Uterus (tissue), 3 donors: ENCODE measurements at regions not wholly inside any gene's neighbourhood (a gene's known extent, or its start where the extent isn't known, plus 50 kb on each side); places are given as distances from the start of the nearest gene placed in this dataset.
"Not testable (repeated sequence)": the region's sequence is repeated elsewhere in the genome, so short reads cannot be mapped to it uniquely, and the experiment has no call there.

Experiments
- DNase-seq, 2 donors: peaks; one replicate each; pipeline ENCODE4 v3.0.0-alpha.2; 2019 to 2020
- H3K27ac ChIP-seq, 2 donors: fragments of 200-600 bp; sonication (generic); 1 replicate in 1 of 2; 2 replicates in 1 of 2; pipeline ENCODE4 v1.5.1; 2016 to 2018
- H3K27me3 ChIP-seq, 2 donors: fragments of 200-600 bp; sonication (generic); one replicate each; pipeline ENCODE4 v1.5.1; 2018 to 2019; ENCODE audit warnings: control low read depth in 1 of 2
- H3K36me3 ChIP-seq, 2 donors: fragments of 200-600 bp; sonication (generic); one replicate each; pipeline ENCODE4 v1.5.1; 2019; ENCODE audit warnings: control low read depth in 1 of 2
- H3K4me1 ChIP-seq, 2 donors: fragments of 200-600 bp; sonication (generic); one replicate each; pipeline ENCODE4 v1.5.1; 2018 to 2019; ENCODE audit warnings: control low read depth in 1 of 2
- H3K4me3 ChIP-seq, 2 donors: fragments of 200-600 bp; sonication (generic); 1 replicate in 1 of 2; 2 replicates in 1 of 2; pipeline ENCODE4 v1.5.1; 2018 to 2019; ENCODE audit warnings: mild to moderate bottlenecking in 1 of 2
- H3K9me3 ChIP-seq, 2 donors: fragments of 200-600 bp; sonication (generic); one replicate each; pipeline ENCODE4 v1.5.1; 2019; ENCODE audit warnings: control low read depth in 1 of 2
- CTCF ChIP-seq, 4 experiments: fragments of 200-600 bp in 2 of 4; fragments of 450-650 bp in 2 of 4; sonication (generic) in 2 of 4; IDR thresholded peaks; one replicate each; pipeline ENCODE4 v1.5.1; 2016 to 2019; ENCODE audit warnings: antibody characterized with exemption in 4 of 4, mild to moderate bottlenecking in 2 of 4, moderate library complexity in 1 of 4
- POLR2A ChIP-seq, 2 donors: fragments of 450-650 bp; IDR thresholded peaks; one replicate each; pipeline ENCODE4 v1.6.1; 2016; ENCODE audit warnings: antibody characterized with exemption in 2 of 2, mild to moderate bottlenecking in 1 of 2, moderate library complexity in 1 of 2
- intact Hi-C: fragments of 100-400 bp; cut with DNase I; formaldehyde crosslinking; loops from one replicate; pipeline ENCODE4 v1.15.1; 2023; ENCODE audit warnings: low total_unique reads
- donor health status: DM: yes; HTN: yes; CAD: no.

GRCh38 chr13:37163641-37164265, 58.3 kb upstream of the CSNK1A1L start:
- no peak overlapping the region for H3K27ac ChIP-seq
- H3K9me3 ChIP-seq = peaks cover 0 to 4% of the 10 kb centered on the region in 2 donors
- H3K4me1 ChIP-seq = no peaks in the 10 kb centered on the region
- TF ChIP-seq POLR2A (IDR thresholded peaks at IDR 0.05) (no peak), CTCF (IDR thresholded peaks at IDR 0.05) (no peak)
- H3K4me3 ChIP-seq = no peak overlapping the region
- H3K36me3 ChIP-seq = no peaks in the 10 kb centered on the region
- no peaks in the 10 kb centered on the region for H3K27me3 ChIP-seq
- no peak for DNase-seq
- intact Hi-C loops = no loop called here

- Histone ChIP-seq H3K27me3 (no peaks in the 10 kb centered on the region), H3K27ac (no peak overlapping the region), H3K4me3 (no peak overlapping the region), H3K4me1 (no peaks in the 10 kb centered on the region), H3K36me3 (no peaks in the 10 kb centered on the region), H3K9me3 (peaks cover 0 to 4% of the 10 kb centered on the region in 2 donors)
- DNase-seq = no peak
- TF ChIP-seq CTCF (IDR thresholded peaks at IDR 0.05) = no peak
- no peak for TF ChIP-seq POLR2A (IDR thresholded peaks at IDR 0.05)
- intact Hi-C loops = no loop called here
These were observed 53.0 kb upstream of the CSNK1A1L start for GRCh38 chr13:37158481-37158880.

DNA sequence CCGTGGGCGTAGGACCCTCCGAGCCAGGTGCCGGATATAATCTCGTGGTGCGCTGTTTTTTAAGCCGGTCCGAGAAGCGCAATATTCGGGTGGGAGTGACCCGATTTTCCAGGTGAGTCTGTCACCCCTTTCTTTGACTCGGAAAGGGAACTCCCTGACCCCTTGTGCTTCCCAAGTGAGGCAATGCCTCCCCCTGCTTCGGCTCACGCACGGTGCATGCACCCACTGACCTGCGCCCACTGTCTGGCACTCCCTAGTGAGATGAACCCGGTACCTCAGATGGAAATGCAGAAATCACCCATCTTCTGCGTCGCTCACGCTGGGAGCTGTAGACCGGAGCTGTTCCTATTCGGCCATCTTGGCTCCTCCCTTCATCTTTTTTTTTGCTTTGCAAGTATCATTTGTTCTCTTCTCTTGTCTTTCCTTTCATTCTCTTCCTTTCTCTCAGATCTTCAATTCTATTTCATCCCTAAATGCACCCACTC, 50.2 kb upstream of the CSNK1A1L start:
- H3K4me1 ChIP-seq, intact Hi-C loops, H3K9me3 ChIP-seq, H3K27ac ChIP-seq, H3K27me3 ChIP-seq, H3K36me3 ChIP-seq, DNase-seq, H3K4me3 ChIP-seq: not testable (repeated sequence)
